Ishikawa (cell line): ENCODE measurements at regions not wholly inside any gene's neighbourhood (a gene's known extent, or its start where the extent isn't known, plus 50 kb on each side); places are given as distances from the start of the nearest gene placed in this dataset.

Experiments used
- CEBPB ChIP-seq: IDR thresholded peaks from 2 replicates; pipeline ENCODE4 v1.6.1; 2012
- CREB1 ChIP-seq: IDR thresholded peaks from 2 replicates; pipeline ENCODE4 v1.6.1; 2012; ENCODE audit warnings: low read depth
- EGR1 ChIP-seq: IDR thresholded peaks from 2 replicates; pipeline ENCODE4 v1.6.1; 2012
- EP300 ChIP-seq: IDR thresholded peaks from 2 replicates; pipeline ENCODE4 v1.6.1; 2012; ENCODE audit warnings: borderline replicate concordance
- FOXM1 ChIP-seq: IDR thresholded peaks from 2 replicates; pipeline ENCODE4 v1.6.1; 2012; ENCODE audit warnings: low read depth, borderline replicate concordance
- NFIC ChIP-seq: IDR thresholded peaks from 2 replicates; pipeline ENCODE4 v1.6.1; 2012
- RAD21 ChIP-seq: IDR thresholded peaks from 2 replicates; pipeline ENCODE4 v1.6.1; 2012; ENCODE audit warnings: low read depth
- REST ChIP-seq: IDR thresholded peaks from 2 replicates; pipeline ENCODE4 v1.6.1; 2012; ENCODE audit warnings: low read depth, mild to moderate bottlenecking
- TAF1 ChIP-seq: IDR thresholded peaks from 2 replicates; pipeline ENCODE4 v1.6.1; 2012; ENCODE audit warnings: low read depth, mild to moderate bottlenecking
- TCF12 ChIP-seq: IDR thresholded peaks from 2 replicates; pipeline ENCODE4 v1.6.1; 2012; ENCODE audit warnings: low read depth
- TEAD4 ChIP-seq: IDR thresholded peaks from 2 replicates; pipeline ENCODE4 v1.6.1; 2012
- YY1 ChIP-seq: IDR thresholded peaks from 2 replicates; pipeline ENCODE4 v1.6.1; 2012; ENCODE audit warnings: low read depth
- ZBTB7A ChIP-seq: IDR thresholded peaks from 2 replicates; pipeline ENCODE4 v1.6.1; 2012; ENCODE audit warnings: low read depth
- TF ChIP-seq, protein P1 (sequence below): IDR thresholded peaks from 2 replicates; pipeline ENCODE4 v1.6.1; 2012

- TF ChIP-seq FOXM1 (no peak), TCF12 (no peak), RAD21 (no peak), CREB1 (no peak), CEBPB (no peak), EGR1 (no peak), EP300 (no peak), TAF1 (no peak), ZBTB7A (no peak), REST (no peak), TEAD4 (no peak), NFIC (no peak), YY1 (no peak)
- TF ChIP-seq, protein P1, sequence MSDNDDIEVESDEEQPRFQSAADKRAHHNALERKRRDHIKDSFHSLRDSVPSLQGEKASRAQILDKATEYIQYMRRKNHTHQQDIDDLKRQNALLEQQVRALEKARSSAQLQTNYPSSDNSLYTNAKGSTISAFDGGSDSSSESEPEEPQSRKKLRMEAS, result no peak
These were observed 144.4 kb downstream of the ZNF674 start for GRCh38 chrX:46400530-46401443.
